ENCODE measurements at regions not wholly inside any gene's neighbourhood (a gene's known extent, or its start where the extent isn't known, plus 50 kb on each side); places are given as distances from the start of the nearest gene placed in this dataset.

- intact Hi-C loops (cut with micrococcal nuclease) (no loop called here), dilution Hi-C loops (cut with MboI; ENCODE audit: extremely low pct_ligation_motif_present, low sequenced_read_pairs) (no loop called here)
- no peak overlapping the region for H3K4me2 ChIP-seq (ENCODE audit: insufficient read depth, low read length)
- H2AFZ ChIP-seq (ENCODE audit: low read depth, low read length): no peak overlapping the region
- no peaks in the 10 kb centered on the region for H3K79me2 ChIP-seq (ENCODE audit: control insufficient read depth, insufficient read depth, low read length)
- ChIA-PET CTCF (no interaction called here), POLR2A (no interaction called here)
- peaks cover 2% of the 10 kb centered on the region for H3K9me3 ChIP-seq (replicated peaks; ENCODE audit: control insufficient read depth, insufficient read depth, low read length)
- BruUV-seq (replicated peaks): no TSS peak
- no peak for TF ChIP-seq EZH2 (IDR thresholded peaks at IDR 0.05; ENCODE audit: borderline replicate concordance, low read depth, low read length, severe bottlenecking)
- no peak overlapping the region for H3K27ac ChIP-seq (ENCODE audit: insufficient read depth, low read depth, low read length)
- H3K4me1 ChIP-seq (ENCODE audit: control insufficient read depth, extremely low read depth, insufficient read depth, low read length): no peaks in the 10 kb centered on the region
- H3K27me3 ChIP-seq (ENCODE audit: control insufficient read depth in 2 of 2, insufficient read depth in 2 of 2, low read length in 2 of 2): no peaks in the 10 kb centered on the region
- no peaks in the 10 kb centered on the region for H4K20me1 ChIP-seq (replicated peaks; ENCODE audit: control insufficient read depth, extremely low read depth, insufficient read depth, low read length)
- no peaks in the 10 kb centered on the region for H3K36me3 ChIP-seq (ENCODE audit: control insufficient read depth in 2 of 2, extremely low read depth in 1 of 2, insufficient read depth in 2 of 2, low read length in 2 of 2)
- DNase-seq (ENCODE audit: low read depth, low spot score) (no peak), FAIRE-seq (no peak)
- no peak overlapping the region for H3K4me3 ChIP-seq (replicated peaks in 1 of 3; ENCODE audit: insufficient read depth in 1 of 3, low read depth in 1 of 3, low read length in 3 of 3)
- H3K9ac ChIP-seq (replicated peaks; ENCODE audit: extremely low read depth, insufficient read depth, low read length): no peak overlapping the region
- no peaks in the 10 kb centered on the region for H3K9me1 ChIP-seq (replicated peaks; ENCODE audit: control insufficient read depth, extremely low read depth, insufficient read depth, low read length)
Observed at GRCh38 chr2:103265521-103265920, 503.7 kb downstream of the TMEM182 start.

GRCh38 chr2:103268841-103269498 lies 507.1 kb downstream of the TMEM182 start:
- intact Hi-C loops (cut with micrococcal nuclease): no loop called here
- no peak for DNase-seq (ENCODE audit: low read depth, low spot score)
- Histone ChIP-seq H3K27ac (ENCODE audit: insufficient read depth, low read depth, low read length) (no peak overlapping the region), H3K9ac (replicated peaks; ENCODE audit: extremely low read depth, insufficient read depth, low read length) (no peak overlapping the region), H3K36me3 (ENCODE audit: control insufficient read depth in 2 of 2, extremely low read depth in 1 of 2, insufficient read depth in 2 of 2, low read length in 2 of 2) (no peaks in the 10 kb centered on the region), H3K4me1 (ENCODE audit: control insufficient read depth, extremely low read depth, insufficient read depth, low read length) (no peaks in the 10 kb centered on the region), H3K79me2 (ENCODE audit: control insufficient read depth, insufficient read depth, low read length) (no peaks in the 10 kb centered on the region), H3K9me1 (replicated peaks; ENCODE audit: control insufficient read depth, extremely low read depth, insufficient read depth, low read length) (no peaks in the 10 kb centered on the region), H3K9me3 (replicated peaks; ENCODE audit: control insufficient read depth, insufficient read depth, low read length) (peaks cover 2% of the 10 kb centered on the region), H3K27me3 (ENCODE audit: control insufficient read depth in 2 of 2, insufficient read depth in 2 of 2, low read length in 2 of 2) (no peaks in the 10 kb centered on the region), H3K4me3 (replicated peaks in 1 of 3; ENCODE audit: insufficient read depth in 1 of 3, low read depth in 1 of 3, low read length in 3 of 3) (no peak overlapping the region), H3K4me2 (ENCODE audit: insufficient read depth, low read length) (no peak overlapping the region), H4K20me1 (replicated peaks; ENCODE audit: control insufficient read depth, extremely low read depth, insufficient read depth, low read length) (no peaks in the 10 kb centered on the region), H2AFZ (ENCODE audit: low read depth, low read length) (no peak overlapping the region)
- ChIA-PET CTCF (no interaction called here), POLR2A (no interaction called here)
- no TSS peak for BruUV-seq (replicated peaks)
- TF ChIP-seq EZH2 (IDR thresholded peaks at IDR 0.05; ENCODE audit: borderline replicate concordance, low read depth, low read length, severe bottlenecking) (no peak), CTCF (IDR thresholded peaks at IDR 0.05; ENCODE audit: extremely low read depth in 1 of 2, insufficient read depth in 1 of 2, low read depth in 1 of 2, low read length in 2 of 2) (no peak), JUN (IDR thresholded peaks at IDR 0.05; ENCODE audit: borderline replicate concordance, insufficient read depth, insufficient read length, low read depth) (no peak)
- FAIRE-seq: no peak
- dilution Hi-C loops (cut with MboI; ENCODE audit: extremely low pct_ligation_motif_present, low sequenced_read_pairs): no loop called here

Measured in endothelial cell of umbilical vein (primary cell).